H9 (cell line): ENCODE measurements at regions not wholly inside any gene's neighbourhood (a gene's known extent, or its start where the extent isn't known, plus 50 kb on each side); places are given as distances from the start of the nearest gene placed in this dataset.

Source experiments
- DNase-seq: peaks from one replicate; pipeline ENCODE4 v3.0.0-alpha.2; 2017
- H2AFZ ChIP-seq: one replicate; pipeline ENCODE4 v1.6.1; 2013; ENCODE audit warnings: mild to moderate bottlenecking, low read length, control low read depth, moderate library complexity
- H2AK5ac ChIP-seq: 2 replicates; pipeline ENCODE4 v1.6.1; 2013; ENCODE audit warnings: low read length, control low read depth, mixed read lengths; ENCODE audit not compliant: insufficient read length
- H2BK120ac ChIP-seq: one replicate; pipeline ENCODE4 v1.6.1; 2013; ENCODE audit warnings: low read depth, mild to moderate bottlenecking, low read length, control low read depth, inconsistent platforms; ENCODE audit not compliant: poor library complexity, severe bottlenecking
- H2BK12ac ChIP-seq: 2 replicates; pipeline ENCODE4 v1.6.1; 2013; ENCODE audit warnings: low read length, control low read depth, mixed read lengths, low read depth; ENCODE audit not compliant: insufficient read length
- H2BK15ac ChIP-seq: 2 replicates; pipeline ENCODE4 v1.6.1; 2013; ENCODE audit warnings: low read depth, low read length, control low read depth
- H2BK20ac ChIP-seq: one replicate; pipeline ENCODE4 v1.6.1; 2013; ENCODE audit warnings: low read depth, mild to moderate bottlenecking, low read length, control low read depth, inconsistent platforms; ENCODE audit not compliant: poor library complexity, severe bottlenecking
- H2BK5ac ChIP-seq: 2 replicates; pipeline ENCODE4 v1.6.1; 2013; ENCODE audit warnings: low read length, control low read depth, mixed read lengths; ENCODE audit not compliant: insufficient read length
- H3K14ac ChIP-seq: 2 replicates; pipeline ENCODE4 v1.6.1; 2013; ENCODE audit warnings: low read length, control low read depth; ENCODE audit not compliant: insufficient read depth
- H3K18ac ChIP-seq: 2 replicates; pipeline ENCODE4 v1.6.1; 2013; ENCODE audit warnings: low read depth, mild to moderate bottlenecking, mixed read lengths, low read length, control low read depth; ENCODE audit not compliant: insufficient read length
- H3K23ac ChIP-seq: 2 replicates; pipeline ENCODE4 v1.6.1; 2013; ENCODE audit warnings: low read length, control low read depth, mixed read lengths, low read depth; ENCODE audit not compliant: insufficient read length
- H3K23me2 ChIP-seq: 2 replicates; pipeline ENCODE4 v1.6.1; 2013; ENCODE audit warnings: low read depth, mild to moderate bottlenecking, mixed read lengths, low read length, control low read depth; ENCODE audit not compliant: insufficient read length, poor library complexity, severe bottlenecking
- H3K27ac ChIP-seq: 2 replicates; pipeline ENCODE4 v1.5.1; 2013; ENCODE audit warnings: low read length, control low read depth, mixed read lengths, low read depth; ENCODE audit not compliant: insufficient read length
- H3K27me3 ChIP-seq: 2 replicates; pipeline ENCODE4 v1.6.1; 2013; ENCODE audit warnings: low read length, control low read depth, inconsistent platforms; ENCODE audit not compliant: insufficient read depth
- H3K4ac ChIP-seq: 2 replicates; pipeline ENCODE4 v1.6.1; 2013; ENCODE audit warnings: low read depth, mild to moderate bottlenecking, control low read depth, inconsistent platforms, low read length, moderate library complexity
- H3K4me1 ChIP-seq: 2 replicates; pipeline ENCODE4 v1.6.1; 2013; ENCODE audit warnings: low read length, control low read depth, inconsistent platforms; ENCODE audit not compliant: insufficient read depth
- H3K4me2 ChIP-seq: 2 replicates; pipeline ENCODE4 v1.6.1; 2013; ENCODE audit warnings: low read length, control low read depth, mixed read lengths; ENCODE audit not compliant: insufficient read length, insufficient read depth
- H3K56ac ChIP-seq: 2 replicates; pipeline ENCODE4 v1.6.1; 2013; ENCODE audit warnings: low read depth, mild to moderate bottlenecking, mixed read lengths, low read length, control low read depth; ENCODE audit not compliant: insufficient read length
- H3K79me1 ChIP-seq: 2 replicates; pipeline ENCODE4 v1.6.1; 2013; ENCODE audit warnings: low read depth, mild to moderate bottlenecking, moderate library complexity, low read length, control low read depth, inconsistent platforms; ENCODE audit not compliant: insufficient read depth, poor library complexity, severe bottlenecking
- H3K79me2 ChIP-seq: 2 replicates; pipeline ENCODE4 v1.6.1; 2013; ENCODE audit warnings: low read length, control low read depth, inconsistent platforms; ENCODE audit not compliant: insufficient read depth
- H3K9ac ChIP-seq: 2 replicates; pipeline ENCODE4 v1.6.1; 2013; ENCODE audit warnings: low read length, control low read depth, mixed read lengths; ENCODE audit not compliant: insufficient read length; ENCODE audit errors: extremely low read depth
- H3K9me3 ChIP-seq: one replicate; pipeline ENCODE4 v1.6.1; 2013; ENCODE audit warnings: low read depth, low read length, inconsistent platforms; ENCODE audit not compliant: control insufficient read depth
- H3T11ph ChIP-seq: one replicate; pipeline ENCODE4 v1.6.1; 2013; ENCODE audit warnings: mild to moderate bottlenecking, low read length, control low read depth, inconsistent platforms
- H4K20me1 ChIP-seq: one replicate; pipeline ENCODE4 v1.6.1; 2013; ENCODE audit not compliant: control insufficient read depth, insufficient read length, insufficient read depth
- H4K5ac ChIP-seq: 2 replicates; pipeline ENCODE4 v1.6.1; 2013; ENCODE audit warnings: low read depth, mild to moderate bottlenecking, mixed read lengths, low read length, control low read depth; ENCODE audit not compliant: insufficient read length
- H4K8ac ChIP-seq: replicated peaks from 2 replicates; pipeline ENCODE4 v1.6.1; 2013; ENCODE audit warnings: low read length, control low read depth, mixed read lengths, low read depth; ENCODE audit not compliant: insufficient read length
- H4K91ac ChIP-seq: 2 replicates; pipeline ENCODE4 v1.6.1; 2013; ENCODE audit warnings: low read depth, mild to moderate bottlenecking, moderate library complexity, mixed read lengths, low read length, control low read depth; ENCODE audit not compliant: insufficient read length
- H3K27ac Mint-ChIP-seq, 3 experiments: 2 replicates in 2 of 3; 3 replicates in 1 of 3; pipeline ENCODE4 v1.8.0; 2020 to 2021; ENCODE audit warnings: mixed read lengths in 3 of 3, mild to moderate bottlenecking in 1 of 3, moderate library complexity in 1 of 3
- H3K27me3 Mint-ChIP-seq: 2 replicates; pipeline ENCODE4 v1.8.0; 2021; ENCODE audit warnings: low read depth, mild to moderate bottlenecking, moderate library complexity, mixed read lengths
- H3K36me3 Mint-ChIP-seq, 3 experiments: 2 replicates in 2 of 3; 3 replicates in 1 of 3; pipeline ENCODE4 v1.8.0; 2020 to 2021; ENCODE audit warnings: low read depth in 3 of 3, mixed read lengths in 3 of 3; ENCODE audit not compliant: insufficient read depth in 1 of 3
- H3K4me1 Mint-ChIP-seq, 2 experiments: 2 replicates each; pipeline ENCODE4 v1.8.0; 2020; ENCODE audit warnings: mixed read lengths in 2 of 2
- H3K4me3 Mint-ChIP-seq, 2 experiments: 2 replicates in 1 of 2; 3 replicates in 1 of 2; pipeline ENCODE4 v1.8.0; 2020 to 2021; ENCODE audit warnings: mild to moderate bottlenecking in 2 of 2, mixed read lengths in 2 of 2, moderate library complexity in 1 of 2
- H3K9me3 Mint-ChIP-seq, 2 experiments: 2 replicates in 1 of 2; 3 replicates in 1 of 2; pipeline ENCODE4 v1.8.0; 2020; ENCODE audit warnings: mild to moderate bottlenecking in 2 of 2, mixed read lengths in 2 of 2, moderate library complexity in 1 of 2
- WGBS: extraction: QIAGEN DNeasy Blood & Tissue Kit; methylation state at CpG from one replicate; pipeline ENCODE4 v1.1.7; 2013; ENCODE audit warnings: missing lambda C conversion rate, low lambda C conversion rate, mixed read lengths; ENCODE audit not compliant: insufficient read length; ENCODE audit errors: extremely low coverage; 5-methylcytosine and 5-hydroxymethylcytosine counted together
- TF ChIP-seq, protein P1 (sequence below): fragments of 200-600 bp; sonication (generic); conservative IDR thresholded peaks from 3 replicates; pipeline ENCODE4 v1.8.0; 2021; ENCODE audit warnings: antibody characterized with exemption, mild to moderate bottlenecking

DNA sequence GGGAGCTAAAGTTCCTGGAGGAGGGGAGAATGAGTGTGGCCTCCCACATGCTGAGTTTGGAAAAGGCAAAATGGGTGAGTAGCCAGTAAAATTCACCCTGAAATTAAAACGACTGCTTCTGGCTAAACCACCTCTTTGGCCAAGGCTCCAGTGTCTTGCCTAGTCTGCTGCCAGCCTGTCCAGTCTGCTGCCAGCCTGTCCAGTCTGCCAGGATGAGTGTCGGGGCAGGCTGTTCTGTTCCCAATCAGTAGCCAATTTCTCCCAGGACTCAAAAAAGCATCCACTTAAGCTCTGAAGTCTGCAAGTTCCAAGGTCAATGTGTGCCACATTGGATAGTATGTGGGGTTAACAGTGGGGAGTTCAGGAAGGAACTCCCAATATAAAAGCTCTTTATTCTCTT is 134.6 kb upstream of the KLHL29 start:
- Histone ChIP-seq H3K79me2 (no peaks in the 10 kb centered on the region), H3K56ac (no peak overlapping the region), H3K4me2 (no peak overlapping the region), H2BK120ac (no peak overlapping the region), H3K18ac (no peak overlapping the region), H3K4ac (no peak overlapping the region), H2BK20ac (no peak overlapping the region), H3K79me1 (no peaks in the 10 kb centered on the region), H3K9ac (no peak overlapping the region), H4K5ac (no peak overlapping the region), H2BK5ac (no peak overlapping the region), H3K23me2 (no peaks in the 10 kb centered on the region), H3K14ac (no peak overlapping the region), H2BK12ac (no peak overlapping the region), H4K20me1 (no peaks in the 10 kb centered on the region), H3K27me3 (no peaks in the 10 kb centered on the region), H3K27ac (no peak overlapping the region), H2BK15ac (no peak overlapping the region), H2AFZ (no peak overlapping the region), H3K23ac (no peak overlapping the region), H3T11ph (no peak overlapping the region), H3K9me3 (no peaks in the 10 kb centered on the region), H4K8ac (no peak overlapping the region), H4K91ac (no peak overlapping the region), H3K4me1 (no peaks in the 10 kb centered on the region), H2AK5ac (no peak overlapping the region)
- no peaks in the 10 kb centered on the region for H3K9me3 Mint-ChIP-seq
- H3K27me3 Mint-ChIP-seq: peaks cover 3% of the 10 kb centered on the region; the same call in 1 of the 2 replicates
- 0 out of 4 replicates have a peak, but pooled peaks cover 0 to 2% of the 10 kb centered on the region in 2 experiments for H3K4me1 Mint-ChIP-seq
- DNase-seq: no peak
- TF ChIP-seq, protein P1, sequence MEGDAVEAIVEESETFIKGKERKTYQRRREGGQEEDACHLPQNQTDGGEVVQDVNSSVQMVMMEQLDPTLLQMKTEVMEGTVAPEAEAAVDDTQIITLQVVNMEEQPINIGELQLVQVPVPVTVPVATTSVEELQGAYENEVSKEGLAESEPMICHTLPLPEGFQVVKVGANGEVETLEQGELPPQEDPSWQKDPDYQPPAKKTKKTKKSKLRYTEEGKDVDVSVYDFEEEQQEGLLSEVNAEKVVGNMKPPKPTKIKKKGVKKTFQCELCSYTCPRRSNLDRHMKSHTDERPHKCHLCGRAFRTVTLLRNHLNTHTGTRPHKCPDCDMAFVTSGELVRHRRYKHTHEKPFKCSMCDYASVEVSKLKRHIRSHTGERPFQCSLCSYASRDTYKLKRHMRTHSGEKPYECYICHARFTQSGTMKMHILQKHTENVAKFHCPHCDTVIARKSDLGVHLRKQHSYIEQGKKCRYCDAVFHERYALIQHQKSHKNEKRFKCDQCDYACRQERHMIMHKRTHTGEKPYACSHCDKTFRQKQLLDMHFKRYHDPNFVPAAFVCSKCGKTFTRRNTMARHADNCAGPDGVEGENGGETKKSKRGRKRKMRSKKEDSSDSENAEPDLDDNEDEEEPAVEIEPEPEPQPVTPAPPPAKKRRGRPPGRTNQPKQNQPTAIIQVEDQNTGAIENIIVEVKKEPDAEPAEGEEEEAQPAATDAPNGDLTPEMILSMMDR: no peak
- H3K4me3 Mint-ChIP-seq: no peak overlapping the region
- H3K27ac Mint-ChIP-seq: no peak overlapping the region
- H3K36me3 Mint-ChIP-seq: no peaks in the 10 kb centered on the region
- WGBS: no CpG with 5 or more reads among the region's 2 CpGs
